T-helper 2 cell treated with Interferon-gamma antibody and Interleukin-4, amounts not matched to agents 5 μg/mL and 100 μg/mL, for 36 hours (primary cell): ENCODE measurements at regions not wholly inside any gene's neighbourhood (a gene's known extent, or its start where the extent isn't known, plus 50 kb on each side); places are given as distances from the start of the nearest gene placed in this dataset.

Experiments used
- DNase-seq: peaks from one replicate; pipeline ENCODE4 v3.0.0; 2021; ENCODE audit warnings: low spot score
- H3K27ac Mint-ChIP-seq: one replicate; pipeline ENCODE4 v1.8.0; 2021; ENCODE audit warnings: mild to moderate bottlenecking, mixed read lengths
- H3K27me3 Mint-ChIP-seq: one replicate; pipeline ENCODE4 v1.8.0; 2021; ENCODE audit warnings: low read depth, mixed read lengths
- H3K36me3 Mint-ChIP-seq: one replicate; pipeline ENCODE4 v1.8.0; 2021; ENCODE audit warnings: low read depth, mixed read lengths
- H3K4me1 Mint-ChIP-seq: one replicate; pipeline ENCODE4 v1.8.0; 2021; ENCODE audit warnings: low read depth, mixed read lengths
- H3K4me3 Mint-ChIP-seq: one replicate; pipeline ENCODE4 v1.8.0; 2022; ENCODE audit warnings: mild to moderate bottlenecking, moderate library complexity, mixed read lengths
- H3K9me3 Mint-ChIP-seq: one replicate; pipeline ENCODE4 v1.8.0; 2021; ENCODE audit warnings: mixed read lengths

- no peaks in the 10 kb centered on the region for H3K36me3 Mint-ChIP-seq
- H3K9me3 Mint-ChIP-seq = no peaks in the 10 kb centered on the region
- no peak overlapping the region for H3K27ac Mint-ChIP-seq
- H3K4me3 Mint-ChIP-seq = no peak overlapping the region
- H3K4me1 Mint-ChIP-seq = no peaks in the 10 kb centered on the region
- DNase-seq = no peak
- H3K27me3 Mint-ChIP-seq = peaks cover 8% of the 10 kb centered on the region
Observed at GRCh38 chrX:69307029-69307428, 141.8 kb upstream of the PJA1 start.

- no peaks in the 10 kb centered on the region for H3K4me1 Mint-ChIP-seq
- no peak for DNase-seq
- no peaks in the 10 kb centered on the region for H3K9me3 Mint-ChIP-seq
- no peak overlapping the region for H3K27ac Mint-ChIP-seq
- H3K4me3 Mint-ChIP-seq = no peak overlapping the region
- peaks cover 8% of the 10 kb centered on the region for H3K27me3 Mint-ChIP-seq
- no peaks in the 10 kb centered on the region for H3K36me3 Mint-ChIP-seq
Observed at GRCh38 chrX:69306063-69306404, 140.8 kb upstream of the PJA1 start.

GRCh38 chrX:69305333-69306062, 140.2 kb upstream of the PJA1 start:
- H3K36me3 Mint-ChIP-seq = no peaks in the 10 kb centered on the region
- no peak overlapping the region for H3K4me3 Mint-ChIP-seq
- no peaks in the 10 kb centered on the region for H3K4me1 Mint-ChIP-seq
- no peaks in the 10 kb centered on the region for H3K9me3 Mint-ChIP-seq
- DNase-seq = no peak
- no peak overlapping the region for H3K27ac Mint-ChIP-seq
- peaks cover 8% of the 10 kb centered on the region for H3K27me3 Mint-ChIP-seq

- DNase-seq = no peak
- Mint-ChIP-seq H3K36me3 (no peaks in the 10 kb centered on the region), H3K9me3 (no peaks in the 10 kb centered on the region), H3K4me3 (no peak overlapping the region), H3K27ac (no peak overlapping the region), H3K27me3 (peaks cover 8% of the 10 kb centered on the region), H3K4me1 (no peaks in the 10 kb centered on the region)
Observed at GRCh38 chrX:69303231-69303630, 138.0 kb upstream of the PJA1 start.

- H3K27ac Mint-ChIP-seq = no peak overlapping the region
- no peaks in the 10 kb centered on the region for H3K36me3 Mint-ChIP-seq
- no peak overlapping the region for H3K4me3 Mint-ChIP-seq
- no peaks in the 10 kb centered on the region for H3K9me3 Mint-ChIP-seq
- no peaks in the 10 kb centered on the region for H3K4me1 Mint-ChIP-seq
- peaks cover 4% of the 10 kb centered on the region for H3K27me3 Mint-ChIP-seq
- DNase-seq = no peak
Observed at GRCh38 chrX:69299951-69300714, 134.9 kb upstream of the PJA1 start.

- Mint-ChIP-seq H3K9me3 (no peaks in the 10 kb centered on the region), H3K27me3 (no peaks in the 10 kb centered on the region), H3K4me3 (no peak overlapping the region), H3K4me1 (no peaks in the 10 kb centered on the region), H3K36me3 (no peaks in the 10 kb centered on the region), H3K27ac (no peak overlapping the region)
- no peak for DNase-seq
Observed at GRCh38 chrX:69299285-69299684, 134.0 kb upstream of the PJA1 start.

GRCh38 chrX:69298466-69299140, 133.3 kb upstream of the PJA1 start:
- Mint-ChIP-seq H3K9me3 (no peaks in the 10 kb centered on the region), H3K27me3 (no peaks in the 10 kb centered on the region), H3K4me3 (no peak overlapping the region), H3K4me1 (no peaks in the 10 kb centered on the region), H3K27ac (no peak overlapping the region), H3K36me3 (no peaks in the 10 kb centered on the region)
- DNase-seq = no peak

- no peaks in the 10 kb centered on the region for H3K36me3 Mint-ChIP-seq
Observed at GRCh38 chrX:69297506-69297905, 132.3 kb upstream of the PJA1 start.

GRCh38 chrX:69293776-69294601, 128.7 kb upstream of the PJA1 start:
- no peaks in the 10 kb centered on the region for H3K9me3 Mint-ChIP-seq
- H3K27ac Mint-ChIP-seq = no peak overlapping the region
- no peaks in the 10 kb centered on the region for H3K27me3 Mint-ChIP-seq
- DNase-seq = no peak
- H3K4me1 Mint-ChIP-seq = no peaks in the 10 kb centered on the region
- no peak overlapping the region for H3K4me3 Mint-ChIP-seq
- H3K36me3 Mint-ChIP-seq = no peaks in the 10 kb centered on the region

More at GRCh38 chrX:69297506-69297905, 132.3 kb upstream of the PJA1 start:
- H3K9me3 Mint-ChIP-seq = no peaks in the 10 kb centered on the region
- no peak for DNase-seq
- H3K4me1 Mint-ChIP-seq = no peaks in the 10 kb centered on the region
- no peaks in the 10 kb centered on the region for H3K27me3 Mint-ChIP-seq
- H3K27ac Mint-ChIP-seq = no peak overlapping the region
- H3K4me3 Mint-ChIP-seq = no peak overlapping the region

GRCh38 chrX:69291116-69291515, 125.9 kb upstream of the PJA1 start:
- Mint-ChIP-seq H3K27ac (no peak overlapping the region), H3K36me3 (no peaks in the 10 kb centered on the region), H3K27me3 (no peaks in the 10 kb centered on the region), H3K9me3 (no peaks in the 10 kb centered on the region), H3K4me3 (no peak overlapping the region), H3K4me1 (no peaks in the 10 kb centered on the region)
- DNase-seq = no peak

- Mint-ChIP-seq H3K27me3 (no peaks in the 10 kb centered on the region), H3K36me3 (no peaks in the 10 kb centered on the region), H3K27ac (no peak overlapping the region), H3K4me1 (no peaks in the 10 kb centered on the region), H3K9me3 (no peaks in the 10 kb centered on the region), H3K4me3 (no peak overlapping the region)
- DNase-seq = no peak
Observed at GRCh38 chrX:69290292-69290691, 125.0 kb upstream of the PJA1 start.

- Mint-ChIP-seq H3K27ac (no peak overlapping the region), H3K27me3 (no peaks in the 10 kb centered on the region), H3K4me1 (no peaks in the 10 kb centered on the region), H3K9me3 (no peaks in the 10 kb centered on the region), H3K4me3 (no peak overlapping the region), H3K36me3 (no peaks in the 10 kb centered on the region)
- DNase-seq = no peak
Observed at GRCh38 chrX:69289793-69290123, 124.5 kb upstream of the PJA1 start.

GRCh38 chrX:69289046-69289792, 124.0 kb upstream of the PJA1 start:
- Mint-ChIP-seq H3K27ac (no peak overlapping the region), H3K27me3 (no peaks in the 10 kb centered on the region), H3K9me3 (no peaks in the 10 kb centered on the region), H3K4me1 (no peaks in the 10 kb centered on the region), H3K4me3 (no peak overlapping the region), H3K36me3 (no peaks in the 10 kb centered on the region)
- no peak for DNase-seq
